OCI-LY7 (cell line): ENCODE measurements at regions not wholly inside any gene's neighbourhood (a gene's known extent, or its start where the extent isn't known, plus 50 kb on each side); places are given as distances from the start of the nearest gene placed in this dataset.

Experiments
- EZH2phosphoT487 ChIP-seq: fragments of 200-600 bp; sonication (generic); IDR thresholded peaks from 2 replicates; pipeline ENCODE4 v1.6.1; 2018; ENCODE audit warnings: low read depth, borderline replicate concordance, mild to moderate bottlenecking, mixed run types, antibody characterized with exemption, low read length, moderate library complexity, mixed read lengths
- TF ChIP-seq, protein P1 (sequence below): fragments of 200-600 bp; sonication (generic); conservative IDR thresholded peaks from 2 replicates; pipeline ENCODE4 v1.5.1; 2014; ENCODE audit warnings: mild to moderate bottlenecking, antibody characterized with exemption, low read length, moderate library complexity, mixed read lengths

DNA sequence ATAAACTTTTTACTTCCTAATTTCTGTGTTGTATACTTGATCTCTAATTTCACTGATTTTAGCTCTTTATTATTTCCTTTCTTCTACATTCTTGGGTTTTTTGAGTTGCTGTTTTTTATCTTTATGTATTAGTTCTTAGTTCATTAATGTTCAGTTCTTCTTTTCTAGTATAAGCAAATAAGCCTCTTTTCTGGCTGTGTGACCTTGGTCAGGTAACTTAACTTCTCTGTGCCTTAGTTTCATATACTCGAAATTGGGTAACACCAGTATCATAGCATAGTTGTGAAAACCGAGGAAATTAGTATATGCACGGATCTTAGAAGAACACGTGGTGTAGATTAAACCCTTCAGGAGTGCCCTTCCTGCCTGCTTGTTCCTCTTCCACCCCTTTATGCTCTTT lies 130.2 kb upstream of the C1QTNF9B start:
- TF ChIP-seq, protein P1, sequence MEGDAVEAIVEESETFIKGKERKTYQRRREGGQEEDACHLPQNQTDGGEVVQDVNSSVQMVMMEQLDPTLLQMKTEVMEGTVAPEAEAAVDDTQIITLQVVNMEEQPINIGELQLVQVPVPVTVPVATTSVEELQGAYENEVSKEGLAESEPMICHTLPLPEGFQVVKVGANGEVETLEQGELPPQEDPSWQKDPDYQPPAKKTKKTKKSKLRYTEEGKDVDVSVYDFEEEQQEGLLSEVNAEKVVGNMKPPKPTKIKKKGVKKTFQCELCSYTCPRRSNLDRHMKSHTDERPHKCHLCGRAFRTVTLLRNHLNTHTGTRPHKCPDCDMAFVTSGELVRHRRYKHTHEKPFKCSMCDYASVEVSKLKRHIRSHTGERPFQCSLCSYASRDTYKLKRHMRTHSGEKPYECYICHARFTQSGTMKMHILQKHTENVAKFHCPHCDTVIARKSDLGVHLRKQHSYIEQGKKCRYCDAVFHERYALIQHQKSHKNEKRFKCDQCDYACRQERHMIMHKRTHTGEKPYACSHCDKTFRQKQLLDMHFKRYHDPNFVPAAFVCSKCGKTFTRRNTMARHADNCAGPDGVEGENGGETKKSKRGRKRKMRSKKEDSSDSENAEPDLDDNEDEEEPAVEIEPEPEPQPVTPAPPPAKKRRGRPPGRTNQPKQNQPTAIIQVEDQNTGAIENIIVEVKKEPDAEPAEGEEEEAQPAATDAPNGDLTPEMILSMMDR, result no peak
- TF ChIP-seq EZH2phosphoT487, result no peak
